Stimulated activated CD8-positive, alpha-beta memory T cell treated with anti-CD3 and anti-CD28 coated beads, Interleukin-7, amount 100 ng/mL, for 1 hour (primary cell): ENCODE measurements at regions not wholly inside any gene's neighbourhood (a gene's known extent, or its start where the extent isn't known, plus 50 kb on each side); places are given as distances from the start of the nearest gene placed in this dataset.

ENCODE experiments used
- DNase-seq, 2 donors: peaks; one replicate each; pipeline ENCODE4 v3.0.0-alpha.2; 2020; ENCODE audit warnings: low read depth in 2 of 2

DNA sequence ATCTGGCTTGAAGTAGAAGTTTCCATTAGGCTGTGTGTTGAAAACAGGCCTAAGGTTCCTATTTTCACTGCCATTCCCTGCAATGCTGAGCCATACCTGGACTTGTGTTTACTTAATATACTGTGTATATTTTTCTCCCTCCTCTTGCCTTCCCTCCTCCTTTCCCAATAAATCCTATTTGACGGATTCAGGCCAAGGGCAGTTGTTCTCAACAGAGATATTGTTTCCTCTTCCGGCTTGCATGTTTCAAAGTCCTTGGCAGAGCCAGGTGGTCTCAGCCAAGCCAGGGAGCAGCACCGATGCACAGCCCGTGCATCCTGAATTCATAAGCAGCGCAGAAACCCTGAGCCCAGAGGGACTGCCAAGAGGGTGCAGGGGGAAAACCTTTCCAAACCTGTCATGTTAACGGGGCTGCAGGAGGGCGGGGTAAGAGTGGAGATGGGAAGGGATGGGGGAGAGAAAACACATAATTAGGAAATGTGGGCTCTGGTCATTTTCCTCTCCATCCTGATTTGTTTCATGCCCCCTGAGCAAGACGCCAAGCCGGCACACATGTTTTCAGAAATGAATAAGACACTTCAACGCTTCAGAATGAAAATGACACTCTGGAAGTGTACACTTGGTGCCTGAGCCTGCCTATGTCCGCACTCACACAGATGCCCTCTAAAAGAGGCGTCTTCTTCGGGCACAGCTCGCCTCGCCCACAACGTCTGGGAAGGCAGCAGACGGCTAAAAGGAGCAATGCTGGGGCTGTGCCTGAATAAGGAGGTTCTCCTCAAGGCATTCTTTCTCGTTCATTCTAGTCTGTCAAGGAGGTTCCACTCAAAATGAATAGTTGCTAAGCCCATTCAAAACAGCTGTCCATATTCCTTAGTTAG, 149.3 kb upstream of the UBL3 start:
- no peak for DNase-seq

DNA sequence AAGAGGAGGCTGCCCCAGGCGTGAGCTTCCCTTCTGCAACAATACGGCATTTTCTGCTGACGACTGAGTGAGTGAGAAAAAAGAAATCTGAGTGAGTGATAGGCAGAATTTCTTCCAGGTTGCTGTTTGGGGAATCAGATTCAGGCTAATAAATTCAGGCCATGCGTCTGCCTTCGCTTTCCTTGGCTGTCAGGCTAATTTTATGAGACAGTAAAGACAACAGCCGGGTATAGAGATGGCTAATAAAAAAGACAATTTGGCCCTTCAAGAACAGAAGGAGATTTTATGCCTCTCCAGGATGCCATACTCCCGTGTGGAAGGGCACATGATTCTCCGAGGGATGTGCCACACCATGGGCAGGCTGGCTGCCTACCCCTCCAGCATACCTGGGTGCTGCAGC, 145.9 kb upstream of the UBL3 start:
- DNase-seq: no peak

DNA sequence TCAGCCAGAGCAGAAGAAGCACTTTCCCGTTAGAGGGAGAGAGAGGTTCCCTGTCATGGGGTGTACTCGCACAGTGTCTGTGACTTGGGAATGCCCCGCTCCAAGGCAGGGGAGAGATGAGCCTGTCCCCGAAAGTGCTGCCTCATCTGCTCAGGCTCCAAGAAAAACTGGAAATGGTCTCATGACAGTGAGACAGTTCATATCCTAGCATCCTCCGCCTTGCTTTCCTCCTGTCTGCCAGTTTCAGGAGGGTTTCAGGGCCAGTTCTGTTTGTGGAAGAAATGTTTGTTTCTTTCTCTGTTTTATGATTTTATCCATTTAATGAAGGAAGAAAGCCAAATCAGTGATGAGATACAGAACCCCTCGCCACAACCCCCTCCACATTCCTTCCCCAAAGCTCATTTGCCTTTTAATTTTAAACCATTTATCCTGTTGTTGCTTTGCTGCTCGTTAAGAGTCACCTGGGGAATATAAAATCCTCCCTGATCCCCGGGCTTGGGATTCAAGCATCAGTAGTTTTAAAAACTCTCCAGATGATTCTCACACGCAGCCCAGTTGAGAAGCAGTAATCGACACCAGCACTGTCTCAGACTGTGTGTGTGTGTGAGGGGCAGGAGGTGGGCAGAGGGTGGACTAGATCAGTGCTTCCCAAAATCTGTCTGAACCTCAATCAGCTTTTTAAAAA, 144.6 kb upstream of the UBL3 start:
- no peak for DNase-seq

- no peak for DNase-seq
Measured at GRCh38 chr13:29993716-29994488, 143.5 kb upstream of the UBL3 start.

DNA sequence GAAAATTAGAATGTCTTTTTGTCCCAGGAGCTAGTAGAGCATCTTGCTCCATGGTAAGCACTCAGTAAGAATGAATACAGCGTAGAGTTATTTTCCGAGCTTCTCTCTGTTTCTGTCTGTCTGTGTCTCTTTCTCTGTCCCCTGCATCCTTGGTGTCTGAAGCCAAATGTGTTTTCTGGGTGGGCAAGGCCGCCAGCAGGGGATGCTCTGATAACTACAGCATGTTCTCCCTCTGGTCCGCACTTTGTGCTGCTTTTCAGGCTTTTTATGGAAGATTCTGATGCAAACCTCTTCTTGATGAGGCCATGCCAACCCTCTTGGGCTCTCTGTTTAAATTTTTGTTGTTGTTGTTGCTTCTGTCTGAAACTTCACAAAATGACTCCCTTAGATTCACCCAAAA, 142.8 kb upstream of the UBL3 start:
- DNase-seq: no peak

DNA sequence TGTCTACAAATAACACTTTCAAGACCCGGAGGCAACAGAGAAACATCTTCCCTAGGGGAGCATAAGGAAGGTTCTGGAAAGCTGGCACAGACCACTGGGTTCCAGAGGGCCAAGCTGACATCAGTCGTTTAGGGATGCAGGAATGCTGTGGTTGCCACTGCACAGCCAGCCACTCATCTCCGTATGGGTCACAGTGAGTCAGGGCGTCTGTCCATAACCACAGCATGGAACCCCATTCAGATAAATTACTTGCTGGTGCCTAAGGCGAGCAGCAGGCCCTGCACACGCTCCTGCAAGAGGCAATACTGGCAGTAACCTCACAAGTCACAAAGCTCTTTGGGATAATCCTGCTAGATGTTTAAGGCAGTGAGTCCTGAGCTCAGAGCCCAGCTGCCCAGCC, 140.9 kb upstream of the UBL3 start:
- DNase-seq: no peak

DNA sequence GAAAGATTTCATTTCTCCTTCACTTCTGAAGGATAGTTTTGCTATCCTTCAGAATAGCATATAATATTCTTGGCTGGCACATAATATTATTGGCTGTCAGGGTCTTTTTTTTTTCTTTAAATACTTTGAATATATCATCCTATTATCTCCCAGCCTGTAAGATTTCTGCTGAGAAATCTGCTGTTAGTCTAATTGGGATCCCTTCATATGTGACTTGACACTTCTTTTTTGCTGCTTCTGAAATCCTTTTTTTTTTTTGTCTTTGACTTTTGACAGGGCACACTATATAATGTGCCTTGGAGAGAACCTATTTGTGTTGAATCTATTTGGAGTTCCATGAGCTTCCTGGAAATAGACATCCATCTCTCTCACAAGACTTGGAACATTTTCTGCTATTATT, 136.9 kb upstream of the UBL3 start:
- DNase-seq: no peak

DNA sequence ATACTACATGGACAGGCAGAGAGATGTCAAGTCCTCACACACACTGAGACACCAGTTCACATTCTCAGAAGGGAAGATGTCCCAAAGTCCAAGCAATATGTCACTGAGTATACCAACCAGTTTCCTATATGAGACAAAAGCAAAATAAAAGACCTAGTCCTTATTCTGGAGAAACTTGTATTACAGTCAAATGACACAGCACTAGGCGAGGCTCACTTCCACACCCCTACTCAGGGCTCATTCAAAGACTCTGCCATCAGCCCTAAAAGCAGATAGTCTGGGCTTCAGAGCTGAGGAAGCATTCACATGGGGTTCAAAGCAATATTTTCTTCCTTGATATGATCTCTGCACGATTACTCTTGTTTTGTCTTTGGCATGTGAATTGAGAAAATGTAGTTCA, 129.9 kb upstream of the UBL3 start:
- no peak for DNase-seq

DNA sequence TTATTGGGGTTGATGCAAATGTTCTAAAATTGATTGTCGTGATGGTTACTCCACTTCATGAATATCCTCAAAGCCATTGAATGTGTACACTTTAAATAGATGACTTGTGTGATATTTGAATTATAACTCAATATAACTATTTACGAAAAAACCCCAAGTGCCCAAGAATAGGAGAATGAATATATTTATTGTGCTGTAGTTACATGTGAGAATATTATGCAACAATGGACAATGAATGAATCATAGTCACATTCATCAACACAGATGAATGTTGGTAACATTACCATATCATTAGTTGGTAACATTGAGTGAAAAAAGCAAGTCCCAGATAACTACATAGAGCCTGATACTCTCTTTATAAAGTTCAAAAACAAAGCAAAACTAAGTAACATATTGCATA, 127.8 kb upstream of the UBL3 start:
- no peak for DNase-seq

- no peak for DNase-seq
Measured at GRCh38 chr13:29977476-29978120, 127.2 kb upstream of the UBL3 start.

DNA sequence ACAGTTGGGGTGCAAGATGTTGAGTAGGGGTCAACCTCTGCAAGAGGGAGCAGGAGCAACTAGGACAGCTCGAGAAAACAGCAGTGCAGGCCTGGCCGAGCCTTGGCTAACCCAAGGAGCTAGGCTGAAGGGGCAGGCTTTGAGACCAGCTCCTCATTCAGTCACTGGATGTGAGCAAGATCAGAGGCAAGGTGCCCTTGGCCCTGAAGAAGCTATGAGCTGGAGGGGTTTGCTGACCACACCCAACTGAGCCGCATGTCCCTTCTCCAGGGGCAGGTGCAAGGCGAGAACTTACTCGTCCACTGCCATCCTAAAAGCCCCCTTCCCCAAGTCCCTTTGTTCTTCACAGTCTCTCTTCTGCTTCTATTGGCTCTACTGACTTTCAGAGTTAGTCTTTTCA, 126.1 kb upstream of the UBL3 start:
- DNase-seq: no peak

- DNase-seq: no peak
Measured at GRCh38 chr13:29975283-29975682, 124.9 kb upstream of the UBL3 start.

GRCh38 chr13:29969286-29969685, 118.9 kb upstream of the UBL3 start:
- no peak for DNase-seq

DNA sequence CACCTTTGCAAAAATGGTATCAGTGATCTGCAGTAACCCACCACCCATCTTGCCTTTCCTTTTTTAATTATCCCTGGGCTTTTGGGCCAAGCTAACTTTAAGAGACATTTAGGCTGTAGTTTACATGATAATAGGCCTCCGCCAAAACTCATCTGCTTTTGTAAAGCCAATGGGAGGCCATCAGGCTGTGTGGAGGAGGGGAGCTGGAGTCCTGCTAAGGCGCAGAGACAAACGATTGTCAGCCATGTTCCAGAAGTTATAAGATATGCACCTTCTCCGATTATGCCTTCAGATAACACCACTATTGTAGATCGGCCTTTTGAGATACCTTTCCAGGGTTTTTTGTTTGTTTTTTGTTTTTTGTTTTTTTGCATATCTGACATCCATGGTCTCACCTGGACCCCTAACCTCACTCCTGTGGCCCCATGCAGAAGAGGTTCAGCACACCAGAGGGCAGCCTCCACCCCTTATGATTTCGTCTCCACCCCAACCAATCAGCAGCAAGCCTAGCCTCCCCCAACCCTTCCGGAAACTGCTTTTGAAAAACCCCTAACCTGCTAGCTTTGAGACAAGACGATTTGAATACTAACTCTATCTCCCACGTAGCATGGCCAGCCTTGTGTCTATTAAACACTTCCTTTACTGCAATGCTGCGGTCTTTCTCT, 113.9 kb upstream of the UBL3 start:
- no peak for DNase-seq

DNA sequence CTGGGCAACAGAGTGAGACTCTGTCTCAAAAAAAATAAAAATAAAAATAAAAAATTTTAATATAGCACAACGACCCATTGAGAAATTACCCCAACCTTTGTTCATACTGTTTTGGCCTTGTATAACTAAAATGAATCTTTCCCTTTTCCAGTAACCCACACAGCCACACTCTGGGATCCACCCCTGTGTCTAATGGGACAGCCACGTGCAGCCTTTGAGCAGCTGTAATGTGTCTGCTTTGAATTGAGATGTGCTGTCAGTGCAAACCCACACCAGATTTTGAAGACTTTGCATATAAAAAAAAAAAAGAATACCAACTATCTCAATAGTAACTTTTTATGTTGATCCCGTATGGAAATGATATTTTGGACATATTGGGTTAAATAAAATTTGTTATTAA, 112.7 kb upstream of the UBL3 start:
- DNase-seq: no peak

GRCh38 chr13:29961036-29961670, 110.7 kb upstream of the UBL3 start:
- DNase-seq: no peak

- DNase-seq: no peak
Measured at GRCh38 chr13:29959603-29960002, 109.2 kb upstream of the UBL3 start.

GRCh38 chr13:29959086-29959485, 108.7 kb upstream of the UBL3 start:
- no peak for DNase-seq

- no peak for DNase-seq
Measured at GRCh38 chr13:29958476-29958875, 108.1 kb upstream of the UBL3 start.

- no peak for DNase-seq
Measured at GRCh38 chr13:29957320-29957719, 106.9 kb upstream of the UBL3 start.

DNA sequence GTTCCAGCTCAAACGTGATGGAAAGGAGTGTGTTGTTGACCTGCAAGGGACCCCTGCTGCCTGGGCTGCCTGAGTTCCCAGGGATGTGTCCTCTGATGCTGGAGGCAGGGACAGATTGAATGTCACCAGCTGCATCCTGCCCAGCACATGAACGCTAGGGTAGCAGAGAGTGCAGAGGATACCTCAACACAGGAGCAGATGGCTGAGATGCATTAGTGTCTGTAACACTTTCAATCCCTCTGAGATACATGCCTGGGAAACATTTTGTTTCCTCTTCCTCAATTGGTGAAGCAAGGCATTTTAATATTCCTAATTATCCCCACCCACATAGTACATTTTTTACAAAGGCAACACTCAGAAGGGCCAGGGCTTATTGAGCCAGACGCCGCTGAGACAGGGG, 106.4 kb upstream of the UBL3 start:
- no peak for DNase-seq
